HEK293 (cell line): ENCODE measurements at regions not wholly inside any gene's neighbourhood (a gene's known extent, or its start where the extent isn't known, plus 50 kb on each side); places are given as distances from the start of the nearest gene placed in this dataset.
A peak's percentile ranks its signal among the peaks of the same experiment; 100 is the strongest.

Experiments
- CTCF ChIA-PET: fragments of 350-600 bp; formaldehyde crosslinking; extraction: SDS; loops from one replicate; lab custom pipeline; 2021; ENCODE audit warnings: antibody characterized with exemption; lab: Yijun Ruan, JAX
- POLR2A ChIA-PET: fragments of 300-600 bp; formaldehyde crosslinking; extraction: SDS; loops from one replicate; lab custom pipeline; 2020; ENCODE audit warnings: antibody characterized with exemption, inconsistent platforms; lab: Yijun Ruan, JAX
- H3K27ac ChIP-seq: fragments of 200-500 bp; sonication (Bioruptor generic); 2 replicates; pipeline ENCODE4 v1.5.1; 2014; ENCODE audit warnings: low read depth, low read length, control low read depth, inconsistent platforms; ENCODE audit errors: extremely low read depth
- H3K36me3 ChIP-seq, 2 experiments: fragments of 200-500 bp in 1 of 2; sonication (Bioruptor generic) in 1 of 2; 1 replicate in 1 of 2; 2 replicates in 1 of 2; pipeline ENCODE4 v1.5.1; 2014 to 2017; ENCODE audit warnings: inconsistent platforms in 2 of 2, low read length in 2 of 2; ENCODE audit not compliant: control insufficient read depth in 2 of 2, insufficient read depth in 1 of 2
- H3K4me1 ChIP-seq: fragments of 200-500 bp; sonication (Bioruptor generic); 2 replicates; pipeline ENCODE4 v1.5.1; 2014; ENCODE audit warnings: mild to moderate bottlenecking, low read length, inconsistent platforms; ENCODE audit not compliant: control insufficient read depth, insufficient read depth
- H3K4me3 ChIP-seq: 2 replicates; pipeline ENCODE4 v1.5.1; 2011; ENCODE audit warnings: low read depth, mild to moderate bottlenecking, control low read depth, low read length, moderate library complexity
- H3K9me3 ChIP-seq: fragments of 200-500 bp; sonication (Bioruptor generic); 2 replicates; pipeline ENCODE4 v1.5.1; 2014; ENCODE audit warnings: low read depth, low read length, inconsistent platforms; ENCODE audit not compliant: control insufficient read depth, insufficient read depth
- EGR2 ChIP-seq: fragments of 450-650 bp; formaldehyde crosslinking; IDR thresholded peaks from 2 replicates; pipeline ENCODE4 v1.5.1; 2016; ENCODE audit warnings: low read depth, missing biosample characterization, missing genetic modification characterization
- GLI2 ChIP-seq: fragments of 450-650 bp; formaldehyde crosslinking; IDR thresholded peaks from 2 replicates; pipeline ENCODE4; 2017; ENCODE audit warnings: missing biosample characterization, missing genetic modification characterization, low read depth, borderline replicate concordance
- PRDM1 ChIP-seq: fragments of 450-650 bp; formaldehyde crosslinking; IDR thresholded peaks from 2 replicates; pipeline ENCODE4; 2016; ENCODE audit warnings: missing biosample characterization, missing genetic modification characterization
- ZBTB8A ChIP-seq: fragments of 450-650 bp; formaldehyde crosslinking; IDR thresholded peaks from 2 replicates; pipeline ENCODE4 v1.5.1; 2016; ENCODE audit warnings: missing biosample characterization, missing genetic modification characterization
- ZFHX2 ChIP-seq: fragments of 450-650 bp; formaldehyde crosslinking; conservative IDR thresholded peaks from 2 replicates; pipeline ENCODE4 v1.5.1; 2016; ENCODE audit warnings: missing biosample characterization, missing genetic modification characterization
- ZIC2 ChIP-seq: fragments of 450-650 bp; formaldehyde crosslinking; IDR thresholded peaks from 2 replicates; pipeline ENCODE4 v1.5.1; 2016; ENCODE audit warnings: missing biosample characterization, missing genetic modification characterization
- ZNF16 ChIP-seq: fragments of 450-650 bp; formaldehyde crosslinking; IDR thresholded peaks from 2 replicates; pipeline ENCODE4 v1.5.1; 2016; ENCODE audit warnings: low read depth, missing biosample characterization, missing genetic modification characterization
- ZNF341 ChIP-seq: fragments of 450-650 bp; formaldehyde crosslinking; IDR thresholded peaks from 2 replicates; pipeline ENCODE4; 2016; ENCODE audit warnings: low read depth, missing biosample characterization, missing genetic modification characterization
- ZNF354C ChIP-seq: fragments of 450-650 bp; formaldehyde crosslinking; IDR thresholded peaks from 2 replicates; pipeline ENCODE4 v1.5.1; 2016; ENCODE audit warnings: missing biosample characterization, missing genetic modification characterization, low read depth, borderline replicate concordance
- ZNF366 ChIP-seq: fragments of 450-650 bp; formaldehyde crosslinking; conservative IDR thresholded peaks from 2 replicates; pipeline ENCODE4 v1.5.1; 2016; ENCODE audit warnings: missing biosample characterization, missing genetic modification characterization
- ZNF624 ChIP-seq: fragments of 450-650 bp; formaldehyde crosslinking; IDR thresholded peaks from 2 replicates; pipeline ENCODE4 v1.5.1; 2017; ENCODE audit warnings: missing biosample characterization, missing genetic modification characterization
- ZNF785 ChIP-seq: fragments of 450-650 bp; formaldehyde crosslinking; IDR thresholded peaks from 2 replicates; pipeline ENCODE4 v1.5.1; 2016; ENCODE audit warnings: missing biosample characterization, missing genetic modification characterization
- ZNF843 ChIP-seq: fragments of 450-650 bp; formaldehyde crosslinking; IDR thresholded peaks from 2 replicates; pipeline ENCODE4 v1.5.1; 2016; ENCODE audit warnings: missing biosample characterization, missing genetic modification characterization
- TF ChIP-seq, protein P1 (sequence below): fragments of 450-650 bp; formaldehyde crosslinking; IDR thresholded peaks from 2 replicates; pipeline ENCODE4 v1.5.1; 2016; ENCODE audit warnings: missing biosample characterization, missing genetic modification characterization
- TF ChIP-seq, protein P2 (sequence below): sonication (generic); formaldehyde crosslinking; IDR thresholded peaks from 2 replicates; pipeline ENCODE4 v1.8.1; 2022; ENCODE audit warnings: mild to moderate bottlenecking, moderate library complexity, missing genetic modification reagents
- TF ChIP-seq, protein P3 (sequence below): fragments of 450-650 bp; formaldehyde crosslinking; IDR thresholded peaks from 2 replicates; pipeline ENCODE4 v1.5.1; 2016; ENCODE audit warnings: missing biosample characterization, missing genetic modification characterization

DNA sequence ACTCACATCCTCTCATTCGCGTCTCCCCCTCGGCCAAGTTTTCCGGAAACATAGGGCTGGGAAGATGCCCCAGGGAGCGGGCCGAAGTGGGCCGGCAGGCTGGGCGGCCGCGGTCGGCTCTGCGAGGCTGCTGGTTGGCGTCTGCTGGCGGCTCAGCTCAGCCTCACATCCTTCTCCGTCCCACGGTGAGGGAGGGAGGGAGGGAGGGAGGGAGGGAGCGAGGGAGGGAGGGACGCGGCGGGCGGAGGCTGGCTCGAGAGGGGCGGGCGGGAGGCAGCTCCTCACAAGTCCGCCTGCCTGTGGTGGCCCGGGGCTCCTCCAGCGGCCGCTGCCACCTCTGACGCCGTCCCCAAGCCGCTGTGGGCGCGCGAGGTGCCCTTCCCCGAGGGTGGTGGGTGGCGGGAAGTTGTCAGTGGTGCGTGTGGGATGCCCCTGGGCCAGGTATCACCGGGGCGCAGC is 93.8 kb downstream of the RFLNA start:
- POLR2A ChIA-PET, result interaction anchor here (0.5 to 1.6 kb wide), 9 partner anchors 9 to 1155 kb away, joined by 3 to 4 read pairs (median 4); no protein-coding TSS in a partner anchor
- H3K27ac ChIP-seq, result no peak overlapping the region; the same call in 1 of the 2 replicates
- H3K4me1 ChIP-seq, result peaks cover 12% of the 10 kb centered on the region
- CTCF ChIA-PET, result interaction anchor here (0.6 to 1.6 kb wide), 6 partner anchors 9 to 68 kb away, joined by 3 to 5 read pairs (median 4); no protein-coding TSS in a partner anchor
- TF ChIP-seq ZNF366, result no peak
- TF ChIP-seq, protein P1, sequence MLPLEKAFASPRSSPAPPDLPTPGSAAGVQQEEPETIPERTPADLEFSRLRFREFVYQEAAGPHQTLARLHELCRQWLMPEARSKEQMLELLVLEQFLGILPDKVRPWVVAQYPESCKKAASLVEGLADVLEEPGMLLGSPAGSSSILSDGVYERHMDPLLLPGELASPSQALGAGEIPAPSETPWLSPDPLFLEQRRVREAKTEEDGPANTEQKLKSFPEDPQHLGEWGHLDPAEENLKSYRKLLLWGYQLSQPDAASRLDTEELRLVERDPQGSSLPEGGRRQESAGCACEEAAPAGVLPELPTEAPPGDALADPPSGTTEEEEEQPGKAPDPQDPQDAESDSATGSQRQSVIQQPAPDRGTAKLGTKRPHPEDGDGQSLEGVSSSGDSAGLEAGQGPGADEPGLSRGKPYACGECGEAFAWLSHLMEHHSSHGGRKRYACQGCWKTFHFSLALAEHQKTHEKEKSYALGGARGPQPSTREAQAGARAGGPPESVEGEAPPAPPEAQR, result no peak
- 0 out of 2 replicates have a peak, but pooled peaks have one; percentile 24 for TF ChIP-seq ZBTB8A
- TF ChIP-seq ZNF624 (tag by site-specific recombination), result no peak
- TF ChIP-seq PRDM1 (tag by site-specific recombination), result no peak
- TF ChIP-seq, protein P2, sequence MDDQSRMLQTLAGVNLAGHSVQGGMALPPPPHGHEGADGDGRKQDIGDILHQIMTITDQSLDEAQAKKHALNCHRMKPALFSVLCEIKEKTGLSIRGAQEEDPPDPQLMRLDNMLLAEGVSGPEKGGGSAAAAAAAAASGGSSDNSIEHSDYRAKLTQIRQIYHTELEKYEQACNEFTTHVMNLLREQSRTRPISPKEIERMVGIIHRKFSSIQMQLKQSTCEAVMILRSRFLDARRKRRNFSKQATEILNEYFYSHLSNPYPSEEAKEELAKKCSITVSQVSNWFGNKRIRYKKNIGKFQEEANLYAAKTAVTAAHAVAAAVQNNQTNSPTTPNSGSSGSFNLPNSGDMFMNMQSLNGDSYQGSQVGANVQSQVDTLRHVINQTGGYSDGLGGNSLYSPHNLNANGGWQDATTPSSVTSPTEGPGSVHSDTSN (CRISPR knock-in tag), result 0 out of 2 replicates have a peak, but pooled peaks have one; percentile 49
- TF ChIP-seq ZNF341 (tag by site-specific recombination), result no peak
- no peak for TF ChIP-seq ZNF354C (tag by site-specific recombination)
- TF ChIP-seq ZNF843, result no peak
- TF ChIP-seq ZNF785 (tag by site-specific recombination), result no peak
- TF ChIP-seq ZNF16 (tag by site-specific recombination), result no peak
- TF ChIP-seq EGR2 (tag by site-specific recombination), result peak; percentile 34; the same call in 1 of the 2 replicates
- peak; percentile 61; the same call in 1 of the 2 replicates for TF ChIP-seq ZFHX2 (tag by site-specific recombination)
- peaks cover 0 to 30% of the 10 kb centered on the region in 2 experiments; a peak in 1 of 3 replicates for H3K36me3 ChIP-seq
- no peaks in the 10 kb centered on the region for H3K9me3 ChIP-seq
- H3K4me3 ChIP-seq, result peak overlapping the region; percentile 39

DNA sequence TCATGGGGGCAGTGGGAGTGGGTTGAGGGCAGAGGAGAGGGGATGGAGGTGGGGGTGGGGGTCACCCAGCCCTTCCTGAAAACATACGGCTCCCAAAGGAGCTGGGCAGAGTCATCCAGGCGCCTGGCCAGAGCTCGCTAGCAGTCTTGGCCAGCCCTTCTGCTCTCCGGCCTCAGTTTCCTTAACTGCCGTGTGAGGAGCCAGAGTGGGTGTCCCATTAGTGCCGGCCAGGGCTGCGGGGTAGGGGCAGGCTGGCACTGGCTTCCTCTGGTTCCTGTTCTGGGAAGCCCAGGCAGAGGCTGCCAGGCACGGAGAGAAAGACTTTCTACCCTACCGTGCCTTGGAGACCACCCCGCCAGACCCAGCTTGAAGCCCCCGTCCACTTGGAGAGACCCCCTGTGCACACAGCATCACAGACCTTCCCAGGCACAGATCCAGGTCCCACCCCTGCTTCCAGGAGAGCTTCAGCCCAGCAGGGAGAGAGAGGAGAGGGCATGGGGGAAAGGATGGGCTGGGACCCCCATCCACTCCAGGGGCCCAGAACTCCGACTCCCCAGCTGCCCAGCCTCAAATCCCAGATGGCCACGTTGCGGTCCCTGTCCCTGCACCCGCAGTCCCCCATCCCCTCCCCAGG is 93.3 kb downstream of the RFLNA start:
- CTCF ChIA-PET, result interaction anchor here (0.6 to 1.6 kb wide), 6 partner anchors 10 to 68 kb away, joined by 3 to 5 read pairs (median 3); no protein-coding TSS in a partner anchor
- TF ChIP-seq GLI2 (tag by site-specific recombination), result no peak
- TF ChIP-seq ZIC2, result peak; percentile 38; the same call in 1 of the 2 replicates
- TF ChIP-seq, protein P3, sequence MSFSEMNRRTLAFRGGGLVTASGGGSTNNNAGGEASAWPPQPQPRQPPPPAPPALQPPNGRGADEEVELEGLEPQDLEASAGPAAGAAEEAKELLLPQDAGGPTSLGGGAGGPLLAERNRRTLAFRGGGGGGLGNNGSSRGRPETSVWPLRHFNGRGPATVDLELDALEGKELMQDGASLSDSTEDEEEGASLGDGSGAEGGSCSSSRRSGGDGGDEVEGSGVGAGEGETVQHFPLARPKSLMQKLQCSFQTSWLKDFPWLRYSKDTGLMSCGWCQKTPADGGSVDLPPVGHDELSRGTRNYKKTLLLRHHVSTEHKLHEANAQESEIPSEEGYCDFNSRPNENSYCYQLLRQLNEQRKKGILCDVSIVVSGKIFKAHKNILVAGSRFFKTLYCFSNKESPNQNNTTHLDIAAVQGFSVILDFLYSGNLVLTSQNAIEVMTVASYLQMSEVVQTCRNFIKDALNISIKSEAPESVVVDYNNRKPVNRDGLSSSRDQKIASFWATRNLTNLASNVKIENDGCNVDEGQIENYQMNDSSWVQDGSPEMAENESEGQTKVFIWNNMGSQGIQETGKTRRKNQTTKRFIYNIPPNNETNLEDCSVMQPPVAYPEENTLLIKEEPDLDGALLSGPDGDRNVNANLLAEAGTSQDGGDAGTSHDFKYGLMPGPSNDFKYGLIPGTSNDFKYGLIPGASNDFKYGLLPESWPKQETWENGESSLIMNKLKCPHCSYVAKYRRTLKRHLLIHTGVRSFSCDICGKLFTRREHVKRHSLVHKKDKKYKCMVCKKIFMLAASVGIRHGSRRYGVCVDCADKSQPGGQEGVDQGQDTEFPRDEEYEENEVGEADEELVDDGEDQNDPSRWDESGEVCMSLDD (tag by site-specific recombination), result no peak
- Histone ChIP-seq H3K9me3 (no peaks in the 10 kb centered on the region), H3K4me3 (peak overlapping the region; percentile 33), H3K27ac (no peak overlapping the region), H3K36me3 (peaks cover 0 to 31% of the 10 kb centered on the region in 2 experiments; a peak in 1 of 3 replicates), H3K4me1 (peaks cover 9% of the 10 kb centered on the region)
- POLR2A ChIA-PET, result interaction anchor here (0.5 to 1.6 kb wide), 8 partner anchors 10 to 1155 kb away, joined by 3 to 4 read pairs (median 4); no protein-coding TSS in a partner anchor
